HS-27A (cell line): ENCODE measurements at regions not wholly inside any gene's neighbourhood (a gene's known extent, or its start where the extent isn't known, plus 50 kb on each side); places are given as distances from the start of the nearest gene placed in this dataset.

Experiments
- DNase-seq: peaks from one replicate; pipeline ENCODE4 v3.0.0-alpha.2; 2012; ENCODE audit warnings: low read depth, missing footprints

GRCh38 chr17:71331754-71332325 lies 789.0 kb upstream of the SOX9 start:
- DNase-seq, result no peak

GRCh38 chr17:71334048-71334751 lies 786.6 kb upstream of the SOX9 start:
- DNase-seq, result no peak

- DNase-seq, result no peak
Measured at GRCh38 chr17:71335212-71335611, 785.6 kb upstream of the SOX9 start.

GRCh38 chr17:71337938-71338337 lies 782.9 kb upstream of the SOX9 start:
- DNase-seq, result no peak

- DNase-seq, result no peak
Measured at GRCh38 chr17:71338396-71338795, 782.4 kb upstream of the SOX9 start.

- no peak for DNase-seq
Measured at GRCh38 chr17:71339206-71339605, 781.6 kb upstream of the SOX9 start.

- no peak for DNase-seq
Measured at GRCh38 chr17:71342737-71343136, 778.1 kb upstream of the SOX9 start.

GRCh38 chr17:71349908-71350600 lies 770.8 kb upstream of the SOX9 start:
- DNase-seq, result no peak

GRCh38 chr17:71360301-71360700 lies 760.5 kb upstream of the SOX9 start:
- no peak for DNase-seq

- no peak for DNase-seq
Measured at GRCh38 chr17:71361656-71362450, 759.0 kb upstream of the SOX9 start.

- no peak for DNase-seq
Measured at GRCh38 chr17:71363661-71364060, 757.2 kb upstream of the SOX9 start.

- DNase-seq, result no peak
Measured at GRCh38 chr17:71371809-71372208, 749.0 kb upstream of the SOX9 start.

- no peak for DNase-seq
Measured at GRCh38 chr17:71375948-71376347, 744.9 kb upstream of the SOX9 start.

- no peak for DNase-seq
Measured at GRCh38 chr17:71376933-71377332, 743.9 kb upstream of the SOX9 start.

GRCh38 chr17:71378036-71378435 lies 742.8 kb upstream of the SOX9 start:
- DNase-seq, result no peak

- DNase-seq, result no peak
Measured at GRCh38 chr17:71378741-71379140, 742.1 kb upstream of the SOX9 start.

- no peak for DNase-seq
Measured at GRCh38 chr17:71379512-71379911, 741.3 kb upstream of the SOX9 start.

- DNase-seq, result no peak
Measured at GRCh38 chr17:71380535-71380934, 740.3 kb upstream of the SOX9 start.

GRCh38 chr17:71380936-71381335 lies 739.9 kb upstream of the SOX9 start:
- DNase-seq, result no peak

- DNase-seq, result no peak
Measured at GRCh38 chr17:71383091-71383490, 737.7 kb upstream of the SOX9 start.

- DNase-seq, result no peak
Measured at GRCh38 chr17:71387456-71387855, 733.4 kb upstream of the SOX9 start.

- DNase-seq, result peak; percentile 14
Measured at GRCh38 chr17:71392715-71393567, 727.9 kb upstream of the SOX9 start.
